ENCODE measurements at regions not wholly inside any gene's neighbourhood (a gene's known extent, or its start where the extent isn't known, plus 50 kb on each side); places are given as distances from the start of the nearest gene placed in this dataset.

GRCh38 chr10:8453587-8453986 is 399.1 kb downstream of the GATA3 start:
- TF ChIP-seq CTCF (IDR thresholded peaks at IDR 0.05): no peak
- TF ChIP-seq POLR2AphosphoS5 (IDR thresholded peaks at IDR 0.05): no peak
